Inflammatory macrophage (primary cell): ENCODE measurements at regions not wholly inside any gene's neighbourhood (a gene's known extent, or its start where the extent isn't known, plus 50 kb on each side); places are given as distances from the start of the nearest gene placed in this dataset.
A peak's percentile ranks its signal among the peaks of the same experiment; 100 is the strongest.
"Not testable (repeated sequence)": the region's sequence is repeated elsewhere in the genome, so short reads cannot be mapped to it uniquely, and the experiment has no call there.

Experiments used
- DNase-seq, 2 donors: peaks; one replicate each; pipeline ENCODE4 v3.0.0-alpha.2; 2020 to 2022

- peak in 1 of 2 donors; percentile 52 for DNase-seq
These were observed 91.1 kb upstream of the TBCA start for GRCh38 chr5:77867194-77867691.

- no peak for DNase-seq
These were observed 90.1 kb upstream of the TBCA start for GRCh38 chr5:77866198-77866597.

- peak; percentile 98 for DNase-seq
These were observed 88.9 kb upstream of the TBCA start for GRCh38 chr5:77864997-77865396.

- DNase-seq: no peak
These were observed 87.0 kb upstream of the TBCA start for GRCh38 chr5:77863181-77863580.

GRCh38 chr5:77861576-77861975 is 85.4 kb upstream of the TBCA start:
- DNase-seq: no peak

GRCh38 chr5:77859306-77859705 is 83.2 kb upstream of the TBCA start:
- DNase-seq: no peak

GRCh38 chr5:77858678-77859077 is 82.5 kb upstream of the TBCA start:
- not testable (repeated sequence) for DNase-seq

- no peak for DNase-seq
These were observed 79.2 kb upstream of the TBCA start for GRCh38 chr5:77855369-77855768.

GRCh38 chr5:77853353-77853907 is 77.3 kb upstream of the TBCA start:
- DNase-seq: no peak

GRCh38 chr5:77852514-77853352 is 76.6 kb upstream of the TBCA start:
- DNase-seq: peak; percentile 58 to 59

GRCh38 chr5:77852068-77852513 is 76.0 kb upstream of the TBCA start:
- DNase-seq: peak in 1 of 2 donors; percentile 8

- DNase-seq: peak in 1 of 2 donors; percentile 25
These were observed 75.3 kb upstream of the TBCA start for GRCh38 chr5:77851176-77852067.

GRCh38 chr5:77850536-77851175 is 74.5 kb upstream of the TBCA start:
- DNase-seq: no peak

- DNase-seq: no peak
These were observed 73.3 kb upstream of the TBCA start for GRCh38 chr5:77849308-77849900.

GRCh38 chr5:77847814-77848290 is 71.7 kb upstream of the TBCA start:
- DNase-seq: no peak

GRCh38 chr5:77847129-77847460 is 71.0 kb upstream of the TBCA start:
- DNase-seq: no peak

- no peak for DNase-seq
These were observed 70.4 kb upstream of the TBCA start for GRCh38 chr5:77846422-77847128.

GRCh38 chr5:77845324-77845646 is 69.1 kb upstream of the TBCA start:
- DNase-seq: no peak

GRCh38 chr5:77844623-77845323 is 68.6 kb upstream of the TBCA start:
- DNase-seq: no peak

- no peak for DNase-seq
These were observed 68.2 kb upstream of the TBCA start for GRCh38 chr5:77844373-77844622.
